Vagina (tissue), 2 donors: ENCODE measurements at regions not wholly inside any gene's neighbourhood (a gene's known extent, or its start where the extent isn't known, plus 50 kb on each side); places are given as distances from the start of the nearest gene placed in this dataset.
A peak's percentile ranks its signal among the peaks of the same experiment; 100 is the strongest.

Source experiments
- DNase-seq, 2 donors: peaks; one replicate each; pipeline ENCODE4 v3.0.0-alpha.2; 2017; ENCODE audit errors: extremely low spot score in 2 of 2
- H3K27ac ChIP-seq: fragments of 200-600 bp; sonication (generic); one replicate; pipeline ENCODE4 v1.5.1; 2019
- H3K27me3 ChIP-seq: fragments of 200-600 bp; sonication (generic); one replicate; pipeline ENCODE4 v1.5.1; 2019
- H3K36me3 ChIP-seq, 2 donors: fragments of 200-600 bp; sonication (generic); one replicate each; pipeline ENCODE4 v1.5.1; 2017 to 2019
- H3K4me1 ChIP-seq: fragments of 200-600 bp; sonication (generic); one replicate; pipeline ENCODE4 v1.5.1; 2019
- H3K4me3 ChIP-seq, 2 donors: fragments of 200-600 bp; sonication (generic); 1 replicate in 1 of 2; 2 replicates in 1 of 2; pipeline ENCODE4 v1.5.1; 2016 to 2019
- H3K9me3 ChIP-seq: fragments of 200-600 bp; sonication (generic); one replicate; pipeline ENCODE4 v1.5.1; 2019
- POLR2A ChIP-seq, 2 donors: fragments of 450-650 bp; IDR thresholded peaks; one replicate each; pipeline ENCODE4 v1.6.1; 2017; ENCODE audit warnings: antibody characterized with exemption in 2 of 2, mild to moderate bottlenecking in 2 of 2, moderate library complexity in 2 of 2
- POLR2AphosphoS5 ChIP-seq, 2 donors: sonication (generic); formaldehyde crosslinking; IDR thresholded peaks; one replicate each; pipeline ENCODE4 v1.9.0; 2017; ENCODE audit warnings: antibody characterized with exemption in 2 of 2, mild to moderate bottlenecking in 2 of 2, low read depth in 1 of 2; ENCODE audit not compliant: insufficient read depth in 1 of 2
- intact Hi-C: fragments of 100-400 bp; cut with DNase I; formaldehyde crosslinking; loops from one replicate; pipeline ENCODE4 v1.15.1; 2023
- TF ChIP-seq, protein P1 (sequence below), 3 experiments: fragments of 450-650 bp in 2 of 3; fragments of 200-600 bp in 1 of 3; sonication (generic) in 1 of 3; IDR thresholded peaks; one replicate each; pipeline ENCODE4 v1.5.1; 2017 to 2019; ENCODE audit warnings: antibody characterized with exemption in 3 of 3, mild to moderate bottlenecking in 2 of 3, moderate library complexity in 2 of 3

DNA sequence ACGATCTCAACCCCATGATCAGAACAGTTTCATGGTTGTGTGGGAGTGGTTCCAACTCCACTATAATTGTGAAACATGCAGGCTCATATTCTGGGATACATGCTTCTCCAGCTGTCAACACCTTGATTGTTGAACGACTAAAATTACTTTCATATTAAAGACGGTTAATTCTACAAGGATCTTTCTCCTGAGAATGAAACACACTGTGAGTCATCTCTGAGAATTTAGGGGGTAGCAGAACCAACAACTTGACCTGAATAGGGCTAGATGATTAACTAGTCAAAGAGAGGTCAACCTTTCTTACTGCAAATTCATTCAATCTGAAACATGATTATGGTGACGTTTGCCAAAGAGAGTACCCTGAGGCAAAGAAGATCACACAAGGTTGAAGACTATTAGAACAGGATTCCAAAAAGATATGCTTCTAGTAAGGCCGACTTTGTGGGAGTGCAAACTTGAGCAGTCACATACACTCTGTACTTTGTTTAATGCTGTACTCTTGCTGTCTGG lies 175.2 kb upstream of the CITED2 start:
- Histone ChIP-seq H3K4me1 (no peaks in the 10 kb centered on the region), H3K27me3 (no peaks in the 10 kb centered on the region), H3K27ac (no peak overlapping the region), H3K4me3 (no peak overlapping the region), H3K9me3 (no peaks in the 10 kb centered on the region), H3K36me3 (no peaks in the 10 kb centered on the region)
- DNase-seq: no peak
- intact Hi-C loops: no loop called here
- TF ChIP-seq POLR2A (IDR thresholded peaks at IDR 0.05): no peak
- TF ChIP-seq, protein P1, sequence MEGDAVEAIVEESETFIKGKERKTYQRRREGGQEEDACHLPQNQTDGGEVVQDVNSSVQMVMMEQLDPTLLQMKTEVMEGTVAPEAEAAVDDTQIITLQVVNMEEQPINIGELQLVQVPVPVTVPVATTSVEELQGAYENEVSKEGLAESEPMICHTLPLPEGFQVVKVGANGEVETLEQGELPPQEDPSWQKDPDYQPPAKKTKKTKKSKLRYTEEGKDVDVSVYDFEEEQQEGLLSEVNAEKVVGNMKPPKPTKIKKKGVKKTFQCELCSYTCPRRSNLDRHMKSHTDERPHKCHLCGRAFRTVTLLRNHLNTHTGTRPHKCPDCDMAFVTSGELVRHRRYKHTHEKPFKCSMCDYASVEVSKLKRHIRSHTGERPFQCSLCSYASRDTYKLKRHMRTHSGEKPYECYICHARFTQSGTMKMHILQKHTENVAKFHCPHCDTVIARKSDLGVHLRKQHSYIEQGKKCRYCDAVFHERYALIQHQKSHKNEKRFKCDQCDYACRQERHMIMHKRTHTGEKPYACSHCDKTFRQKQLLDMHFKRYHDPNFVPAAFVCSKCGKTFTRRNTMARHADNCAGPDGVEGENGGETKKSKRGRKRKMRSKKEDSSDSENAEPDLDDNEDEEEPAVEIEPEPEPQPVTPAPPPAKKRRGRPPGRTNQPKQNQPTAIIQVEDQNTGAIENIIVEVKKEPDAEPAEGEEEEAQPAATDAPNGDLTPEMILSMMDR (IDR thresholded peaks at IDR 0.05): no peak
- TF ChIP-seq POLR2AphosphoS5 (IDR thresholded peaks at IDR 0.05; ENCODE audit: insufficient read depth in 1 of 2, low read depth in 1 of 2): no peak

DNA sequence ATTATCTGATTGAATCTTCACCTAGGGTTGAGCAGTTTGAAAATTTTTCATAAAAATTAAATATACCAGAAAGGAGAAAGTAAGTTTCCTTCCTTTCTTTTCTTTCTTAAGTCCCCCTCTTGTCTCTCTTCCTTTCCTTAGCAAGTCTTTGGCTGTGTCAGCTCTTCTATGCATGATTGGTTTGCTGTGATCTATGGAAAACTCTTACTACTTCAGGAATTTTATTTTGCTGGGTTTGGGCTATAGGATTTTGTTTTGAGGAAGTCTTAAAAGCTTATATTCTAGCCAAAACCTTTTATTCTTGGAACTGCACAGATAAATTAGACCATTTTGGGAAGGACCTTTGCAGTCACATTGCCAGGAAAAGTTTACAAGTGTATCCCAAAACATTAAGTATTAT lies 173.4 kb upstream of the CITED2 start:
- no peak for DNase-seq
- Histone ChIP-seq H3K4me1 (no peaks in the 10 kb centered on the region), H3K36me3 (no peaks in the 10 kb centered on the region), H3K27me3 (no peaks in the 10 kb centered on the region), H3K9me3 (no peaks in the 10 kb centered on the region), H3K4me3 (no peak overlapping the region), H3K27ac (peak overlapping the region; percentile 38)
- TF ChIP-seq POLR2AphosphoS5 (IDR thresholded peaks at IDR 0.05; ENCODE audit: insufficient read depth in 1 of 2, low read depth in 1 of 2): no peak
- TF ChIP-seq, protein P1 (IDR thresholded peaks at IDR 0.05): no peak
- no peak for TF ChIP-seq POLR2A (IDR thresholded peaks at IDR 0.05)
- intact Hi-C loops: no loop called here

DNA sequence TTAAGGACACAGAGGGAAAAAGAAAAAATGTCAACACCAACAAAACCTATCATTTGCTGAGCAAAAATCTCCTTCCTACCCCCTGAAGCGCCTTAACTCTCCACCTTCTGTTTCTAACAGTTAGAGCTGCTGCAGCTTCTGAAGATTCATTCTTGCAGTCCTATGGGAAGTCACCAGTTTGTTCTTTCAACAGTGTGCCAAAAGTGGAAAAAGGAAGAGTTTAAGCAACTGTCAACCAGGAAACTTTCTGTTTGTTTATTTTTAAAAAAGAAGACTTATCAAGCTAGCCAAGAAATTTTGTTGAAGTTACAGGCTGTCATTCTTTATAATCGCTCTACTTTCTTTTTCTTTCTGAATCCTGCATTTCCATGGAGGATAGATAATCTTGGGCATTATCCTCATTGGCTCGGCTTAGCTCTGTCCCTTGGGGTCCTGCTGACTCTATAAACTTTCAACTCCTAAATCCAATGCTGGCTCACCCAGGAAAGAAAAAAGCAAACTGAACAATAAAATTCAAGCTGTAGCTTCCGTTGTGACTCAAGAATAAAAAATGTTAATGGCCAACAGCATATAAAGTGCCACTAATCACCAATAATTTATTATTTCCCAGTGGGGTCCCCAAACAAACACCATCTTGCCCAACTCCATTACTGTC lies 172.8 kb upstream of the CITED2 start:
- DNase-seq: no peak
- Histone ChIP-seq H3K9me3 (no peaks in the 10 kb centered on the region), H3K27me3 (no peaks in the 10 kb centered on the region), H3K27ac (peak overlapping the region; percentile 38), H3K4me3 (no peak overlapping the region), H3K4me1 (no peaks in the 10 kb centered on the region), H3K36me3 (no peaks in the 10 kb centered on the region)
- TF ChIP-seq, protein P1 (IDR thresholded peaks at IDR 0.05): no peak
- no peak for TF ChIP-seq POLR2A (IDR thresholded peaks at IDR 0.05)
- no peak for TF ChIP-seq POLR2AphosphoS5 (IDR thresholded peaks at IDR 0.05; ENCODE audit: insufficient read depth in 1 of 2, low read depth in 1 of 2)
- intact Hi-C loops: no loop called here

DNA sequence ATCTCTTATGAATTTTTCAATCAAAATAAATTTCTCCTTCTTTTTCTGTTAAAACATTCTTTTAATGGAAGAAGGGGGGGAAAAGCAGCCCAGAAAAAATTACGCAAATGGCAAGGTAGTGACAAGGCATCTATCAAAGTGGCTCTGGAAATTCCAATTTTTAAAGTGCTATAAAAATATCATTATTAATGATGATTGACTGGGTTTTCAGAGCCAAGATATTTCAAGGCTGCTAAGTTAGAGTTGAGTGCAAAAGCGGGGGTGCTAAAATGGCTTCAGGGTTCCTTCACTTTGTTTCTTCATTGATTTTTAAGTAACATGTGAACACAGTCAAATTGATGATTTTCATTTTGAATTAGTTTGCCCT lies 171.6 kb upstream of the CITED2 start:
- H3K4me3 ChIP-seq: no peak overlapping the region
- intact Hi-C loops: no loop called here
- H3K36me3 ChIP-seq: no peaks in the 10 kb centered on the region
- TF ChIP-seq, protein P1 (IDR thresholded peaks at IDR 0.05): no peak
- TF ChIP-seq POLR2A (IDR thresholded peaks at IDR 0.05) (no peak), POLR2AphosphoS5 (IDR thresholded peaks at IDR 0.05; ENCODE audit: insufficient read depth in 1 of 2, low read depth in 1 of 2) (no peak)
- no peaks in the 10 kb centered on the region for H3K27me3 ChIP-seq
- no peaks in the 10 kb centered on the region for H3K4me1 ChIP-seq
- no peaks in the 10 kb centered on the region for H3K9me3 ChIP-seq
- H3K27ac ChIP-seq: no peak overlapping the region
- no peak for DNase-seq
